HuH-7 (cell line): ENCODE measurements at regions not wholly inside any gene's neighbourhood (a gene's known extent, or its start where the extent isn't known, plus 50 kb on each side); places are given as distances from the start of the nearest gene placed in this dataset.

Source experiments
- DNase-seq: peaks from one replicate; pipeline ENCODE4 v3.0.0; 2011; ENCODE audit warnings: low spot score

GRCh38 chr11:45036733-45037132 is 86.0 kb upstream of the TP53I11 start:
- DNase-seq: no peak

GRCh38 chr11:45037434-45038005 is 86.8 kb upstream of the TP53I11 start:
- no peak for DNase-seq

- no peak for DNase-seq
Observed at GRCh38 chr11:45038923-45039322, 88.2 kb upstream of the TP53I11 start.

GRCh38 chr11:45041596-45041995 is 90.9 kb upstream of the TP53I11 start:
- no peak for DNase-seq

GRCh38 chr11:45042560-45042959 is 91.9 kb upstream of the TP53I11 start:
- DNase-seq: no peak

GRCh38 chr11:45043755-45044475 is 93.2 kb upstream of the TP53I11 start:
- no peak for DNase-seq

- no peak for DNase-seq
Observed at GRCh38 chr11:45045683-45046471, 95.2 kb upstream of the TP53I11 start.

GRCh38 chr11:45048313-45048841 is 97.7 kb upstream of the TP53I11 start:
- DNase-seq: no peak

GRCh38 chr11:45048870-45049691 is 97.4 kb upstream of the PRDM11 start:
- no peak for DNase-seq

GRCh38 chr11:45050111-45050510 is 96.3 kb upstream of the PRDM11 start:
- no peak for DNase-seq

GRCh38 chr11:45051621-45052020 is 94.8 kb upstream of the PRDM11 start:
- no peak for DNase-seq

- DNase-seq: no peak
Observed at GRCh38 chr11:45052361-45052760, 94.1 kb upstream of the PRDM11 start.

GRCh38 chr11:45053736-45054446 is 92.5 kb upstream of the PRDM11 start:
- DNase-seq: no peak

GRCh38 chr11:45054956-45055355 is 91.5 kb upstream of the PRDM11 start:
- DNase-seq: no peak

GRCh38 chr11:45056529-45056928 is 89.9 kb upstream of the PRDM11 start:
- no peak for DNase-seq

GRCh38 chr11:45057938-45058646 is 88.3 kb upstream of the PRDM11 start:
- no peak for DNase-seq

GRCh38 chr11:45058647-45058950 is 87.8 kb upstream of the PRDM11 start:
- no peak for DNase-seq

- DNase-seq: no peak
Observed at GRCh38 chr11:45060707-45061106, 85.7 kb upstream of the PRDM11 start.

GRCh38 chr11:45061641-45062040 is 84.8 kb upstream of the PRDM11 start:
- no peak for DNase-seq

GRCh38 chr11:45062115-45062514 is 84.3 kb upstream of the PRDM11 start:
- no peak for DNase-seq
